Keratinocyte (primary cell): ENCODE measurements at regions not wholly inside any gene's neighbourhood (a gene's known extent, or its start where the extent isn't known, plus 50 kb on each side); places are given as distances from the start of the nearest gene placed in this dataset.

ENCODE experiments used
- DNase-seq: peaks from one replicate; pipeline ENCODE4 v3.0.0-alpha.2; 2011; ENCODE audit warnings: low read depth, missing footprints, low spot score
- FAIRE-seq: peaks from 2 replicates; lab custom pipeline; 2011; peaks lifted over from hg19 to GRCh38; lab: Jason Lieb, UNC
- H2AFZ ChIP-seq: 2 replicates; pipeline ENCODE4 v1.6.0; 2012; ENCODE audit warnings: low read length, control low read depth, inconsistent platforms; ENCODE audit not compliant: control insufficient read depth
- H3K27ac ChIP-seq: 2 replicates; pipeline ENCODE4 v1.5.1; 2011; ENCODE audit warnings: low read length; ENCODE audit not compliant: control insufficient read depth, insufficient read depth
- H3K27me3 ChIP-seq: 3 replicates; pipeline ENCODE4 v1.6.0; 2011; ENCODE audit warnings: low read length; ENCODE audit not compliant: control insufficient read depth, insufficient read depth; ENCODE audit errors: extremely low read depth
- H3K36me3 ChIP-seq, 2 experiments: 2 replicates in 1 of 2; 3 replicates in 1 of 2; pipeline ENCODE4 v1.5.1; 2011; ENCODE audit warnings: low read length in 2 of 2, mild to moderate bottlenecking in 1 of 2; ENCODE audit not compliant: control insufficient read depth in 2 of 2, insufficient read depth in 2 of 2; ENCODE audit errors: extremely low read depth in 1 of 2
- H3K4me1 ChIP-seq: 3 replicates; pipeline ENCODE4 v1.5.1; 2011; ENCODE audit warnings: low read length; ENCODE audit not compliant: control insufficient read depth, insufficient read depth; ENCODE audit errors: extremely low read depth
- H3K4me2 ChIP-seq: 3 replicates; pipeline ENCODE4 v1.6.0; 2011; ENCODE audit warnings: low read depth, low read length; ENCODE audit not compliant: control insufficient read depth, insufficient read depth; ENCODE audit errors: extremely low read depth
- H3K4me3 ChIP-seq, 3 experiments: fragments of 200-600 bp in 1 of 3; sonication (generic) in 1 of 3; 2 replicates in 2 of 3; 3 replicates in 1 of 3; pipeline ENCODE4 v1.5.1; 2011 to 2016; ENCODE audit warnings: low read length in 3 of 3, mild to moderate bottlenecking in 3 of 3, control low read depth in 2 of 3, inconsistent platforms in 1 of 3, low read depth in 1 of 3, mixed read lengths in 1 of 3, mixed run types in 1 of 3, moderate library complexity in 1 of 3; ENCODE audit not compliant: control insufficient read depth in 2 of 3, insufficient read depth in 2 of 3; ENCODE audit errors: extremely low read depth in 1 of 3
- H3K79me2 ChIP-seq: 2 replicates; pipeline ENCODE4 v1.6.0; 2012; ENCODE audit warnings: low read length; ENCODE audit not compliant: control insufficient read depth, insufficient read depth
- H3K9ac ChIP-seq: 3 replicates; pipeline ENCODE4 v1.6.0; 2011; ENCODE audit warnings: low read length; ENCODE audit not compliant: control insufficient read depth, insufficient read depth; ENCODE audit errors: extremely low read depth
- H3K9me1 ChIP-seq: 3 replicates; pipeline ENCODE4 v1.6.0; 2011; ENCODE audit warnings: low read length; ENCODE audit not compliant: control insufficient read depth, insufficient read depth; ENCODE audit errors: extremely low read depth
- H3K9me3 ChIP-seq: 2 replicates; pipeline ENCODE4 v1.5.1; 2012; ENCODE audit warnings: low read depth, low read length; ENCODE audit not compliant: control insufficient read depth
- H4K20me1 ChIP-seq: 3 replicates; pipeline ENCODE4 v1.6.0; 2011; ENCODE audit warnings: low read length; ENCODE audit not compliant: control insufficient read depth, insufficient read depth; ENCODE audit errors: extremely low read depth
- CTCF ChIP-seq, 3 experiments: IDR thresholded peaks in 1 of 3; conservative IDR thresholded peaks in 1 of 3; optimal IDR thresholded peaks in 1 of 3; 2 replicates in 2 of 3; 3 replicates in 1 of 3; pipeline versions ENCODE3 to v1.5.1; 2011; ENCODE audit warnings: low read length in 3 of 3, mild to moderate bottlenecking in 3 of 3, moderate library complexity in 2 of 3, control low read depth in 1 of 3, inconsistent platforms in 1 of 3; ENCODE audit not compliant: insufficient read depth in 2 of 3; ENCODE audit errors: extremely low read depth in 1 of 3
- EZH2 ChIP-seq: IDR thresholded peaks from one replicate; pipeline ENCODE4 v1.6.1; 2012; ENCODE audit warnings: inconsistent platforms, mild to moderate bottlenecking, low read length, moderate library complexity
- dilution Hi-C: fragments of 300-500 bp; cut with MboI; formaldehyde crosslinking; loops from one replicate; pipeline ENCODE4 v1.7.0; 2020; ENCODE audit warnings: low sequenced_read_pairs; ENCODE audit not compliant: extremely low pct_ligation_motif_present

GRCh38 chr12:91335699-91336098, 153.1 kb upstream of the DCN start:
- FAIRE-seq (no peak), DNase-seq (no peak)
- no peak for TF ChIP-seq EZH2
- TF ChIP-seq CTCF (optimal IDR thresholded peaks at IDR 0.05 in 1 of 3, IDR thresholded peaks at IDR 0.05 in 1 of 3, conservative IDR thresholded peaks at IDR 0.05 in 1 of 3; ENCODE audit: extremely low read depth in 1 of 3, insufficient read depth in 2 of 3, low read length in 3 of 3) = no peak
- Histone ChIP-seq H2AFZ (no peak overlapping the region), H4K20me1 (no peaks in the 10 kb centered on the region), H3K9me1 (no peaks in the 10 kb centered on the region), H3K9ac (no peak overlapping the region), H3K4me3 (no peak overlapping the region), H3K79me2 (no peaks in the 10 kb centered on the region), H3K36me3 (no peaks in the 10 kb centered on the region), H3K4me1 (no peaks in the 10 kb centered on the region), H3K27ac (no peak overlapping the region), H3K27me3 (no peaks in the 10 kb centered on the region), H3K9me3 (no peaks in the 10 kb centered on the region), H3K4me2 (no peak overlapping the region)
- dilution Hi-C loops = loop anchor here (25.0 kb wide), 1 partner anchor 348 kb away; no protein-coding TSS in a partner anchor

DNA sequence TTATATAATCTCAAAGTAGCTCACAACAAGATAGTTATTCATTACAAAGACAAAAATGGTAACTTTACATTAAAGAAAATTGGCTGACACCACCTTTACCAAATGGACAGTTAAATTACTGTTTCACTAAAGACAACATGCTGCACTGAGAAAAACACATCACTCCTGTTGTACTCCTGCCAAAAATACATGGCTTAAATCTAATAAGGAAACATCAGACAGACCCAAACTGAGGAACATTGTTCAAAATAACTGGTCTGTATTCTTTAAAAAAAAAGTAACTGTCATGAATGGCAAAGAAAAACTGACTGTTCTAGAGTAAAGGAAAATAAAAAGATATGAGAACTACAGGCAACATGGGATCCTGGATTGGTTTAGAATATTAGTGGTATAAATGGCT, 151.3 kb upstream of the DCN start:
- H4K20me1 ChIP-seq = no peaks in the 10 kb centered on the region
- TF ChIP-seq CTCF (optimal IDR thresholded peaks at IDR 0.05 in 1 of 3, IDR thresholded peaks at IDR 0.05 in 1 of 3, conservative IDR thresholded peaks at IDR 0.05 in 1 of 3; ENCODE audit: extremely low read depth in 1 of 3, insufficient read depth in 2 of 3, low read length in 3 of 3) = no peak
- no peak for TF ChIP-seq EZH2
- H2AFZ ChIP-seq = no peak overlapping the region
- FAIRE-seq (no peak), DNase-seq (no peak)
- no peak overlapping the region for H3K27ac ChIP-seq
- no peaks in the 10 kb centered on the region for H3K9me1 ChIP-seq
- no peaks in the 10 kb centered on the region for H3K36me3 ChIP-seq
- no peak overlapping the region for H3K4me2 ChIP-seq
- no peak overlapping the region for H3K9ac ChIP-seq
- H3K27me3 ChIP-seq = no peaks in the 10 kb centered on the region
- H3K4me1 ChIP-seq = no peaks in the 10 kb centered on the region
- dilution Hi-C loops = loop anchor here (25.0 kb wide), 1 partner anchor 347 kb away; no protein-coding TSS in a partner anchor
- no peaks in the 10 kb centered on the region for H3K79me2 ChIP-seq
- H3K4me3 ChIP-seq = no peak overlapping the region
- H3K9me3 ChIP-seq = no peaks in the 10 kb centered on the region
